OCI-LY7 (cell line): ENCODE measurements at regions not wholly inside any gene's neighbourhood (a gene's known extent, or its start where the extent isn't known, plus 50 kb on each side); places are given as distances from the start of the nearest gene placed in this dataset.

ENCODE experiments used
- CTCF ChIP-seq: fragments of 200-600 bp; sonication (generic); conservative IDR thresholded peaks from 2 replicates; pipeline ENCODE4 v1.5.1; 2014; ENCODE audit warnings: mild to moderate bottlenecking, antibody characterized with exemption, low read length, moderate library complexity, mixed read lengths
- EZH2phosphoT487 ChIP-seq: fragments of 200-600 bp; sonication (generic); IDR thresholded peaks from 2 replicates; pipeline ENCODE4 v1.6.1; 2018; ENCODE audit warnings: low read depth, borderline replicate concordance, mild to moderate bottlenecking, mixed run types, antibody characterized with exemption, low read length, moderate library complexity, mixed read lengths

GRCh38 chr12:34215893-34216285 is 193.6 kb downstream of the ALG10 start:
- TF ChIP-seq CTCF (no peak), EZH2phosphoT487 (no peak)
